Muscle layer of colon (tissue), 2 donors: ENCODE measurements at regions not wholly inside any gene's neighbourhood (a gene's known extent, or its start where the extent isn't known, plus 50 kb on each side); places are given as distances from the start of the nearest gene placed in this dataset.
"Not testable (repeated sequence)": the region's sequence is repeated elsewhere in the genome, so short reads cannot be mapped to it uniquely, and the experiment has no call there.

ENCODE experiments used
- H3K27ac ChIP-seq: one replicate; pipeline ENCODE4 v1.7.0; 2013; ENCODE audit warnings: low read depth, mild to moderate bottlenecking, low read length, moderate library complexity
- H3K27me3 ChIP-seq, 2 donors: one replicate each; pipeline ENCODE4 v1.7.0; 2013; ENCODE audit warnings: low read length in 2 of 2, mild to moderate bottlenecking in 2 of 2; ENCODE audit not compliant: insufficient read depth in 2 of 2, control insufficient read depth in 1 of 2
- H3K36me3 ChIP-seq: one replicate; pipeline ENCODE4 v1.7.0; 2013; ENCODE audit warnings: mild to moderate bottlenecking, low read length; ENCODE audit not compliant: insufficient read depth
- H3K4me1 ChIP-seq: one replicate; pipeline ENCODE4 v1.7.0; 2013; ENCODE audit warnings: mild to moderate bottlenecking, low read length; ENCODE audit not compliant: insufficient read depth
- H3K4me3 ChIP-seq, 2 donors: one replicate each; pipeline ENCODE4 v1.7.0; 2013; ENCODE audit warnings: low read length in 2 of 2, low read depth in 1 of 2, mild to moderate bottlenecking in 1 of 2, moderate library complexity in 1 of 2
- H3K9ac ChIP-seq: one replicate; pipeline ENCODE4 v1.7.0; 2013; ENCODE audit warnings: low read length
- H3K9me3 ChIP-seq: one replicate; pipeline ENCODE4 v1.7.0; 2013; ENCODE audit warnings: mild to moderate bottlenecking, low read length
- donor health status: abdominal sarcoma.
- donor health status: Adenocarcinoma of cecum.

GRCh38 chr9:30582240-30582639, 1802.2 kb upstream of the ACO1 start:
- Histone ChIP-seq H3K36me3 (no peaks in the 10 kb centered on the region), H3K9ac (no peak overlapping the region), H3K9me3 (no peaks in the 10 kb centered on the region), H3K27me3 (no peaks in the 10 kb centered on the region), H3K27ac (no peak overlapping the region), H3K4me3 (no peak overlapping the region), H3K4me1 (no peaks in the 10 kb centered on the region)

GRCh38 chr9:30584559-30584958, 1799.9 kb upstream of the ACO1 start:
- H3K4me1 ChIP-seq, result no peaks in the 10 kb centered on the region
- H3K36me3 ChIP-seq, result no peaks in the 10 kb centered on the region
- no peaks in the 10 kb centered on the region for H3K9me3 ChIP-seq
- H3K27ac ChIP-seq, result no peak overlapping the region
- no peak overlapping the region for H3K9ac ChIP-seq
- no peaks in the 10 kb centered on the region for H3K27me3 ChIP-seq
- H3K4me3 ChIP-seq, result no peak overlapping the region

- Histone ChIP-seq H3K4me1 (no peaks in the 10 kb centered on the region), H3K9ac (no peak overlapping the region), H3K9me3 (no peaks in the 10 kb centered on the region), H3K4me3 (no peak overlapping the region), H3K36me3 (no peaks in the 10 kb centered on the region), H3K27ac (no peak overlapping the region), H3K27me3 (no peaks in the 10 kb centered on the region)
Observed at GRCh38 chr9:30591461-30591860, 1793.0 kb upstream of the ACO1 start.

- H3K9me3 ChIP-seq, result no peaks in the 10 kb centered on the region
- H3K36me3 ChIP-seq, result no peaks in the 10 kb centered on the region
Observed at GRCh38 chr9:30597608-30598007, 1786.8 kb upstream of the ACO1 start.

GRCh38 chr9:30605936-30606335, 1778.5 kb upstream of the ACO1 start:
- no peaks in the 10 kb centered on the region for H3K9me3 ChIP-seq
- no peaks in the 10 kb centered on the region for H3K27me3 ChIP-seq
- no peaks in the 10 kb centered on the region for H3K36me3 ChIP-seq
- no peak overlapping the region for H3K27ac ChIP-seq
- H3K4me1 ChIP-seq, result no peaks in the 10 kb centered on the region
- no peak overlapping the region for H3K9ac ChIP-seq
- no peak overlapping the region for H3K4me3 ChIP-seq

More at GRCh38 chr9:30597608-30598007, 1786.8 kb upstream of the ACO1 start:
- no peaks in the 10 kb centered on the region for H3K4me1 ChIP-seq
- H3K27ac ChIP-seq, result no peak overlapping the region
- no peaks in the 10 kb centered on the region for H3K27me3 ChIP-seq
- no peak overlapping the region for H3K9ac ChIP-seq
- no peak overlapping the region for H3K4me3 ChIP-seq

- Histone ChIP-seq H3K4me3 (no peak overlapping the region), H3K9me3 (no peaks in the 10 kb centered on the region), H3K36me3 (no peaks in the 10 kb centered on the region), H3K27me3 (no peaks in the 10 kb centered on the region), H3K9ac (no peak overlapping the region), H3K4me1 (no peaks in the 10 kb centered on the region), H3K27ac (no peak overlapping the region)
Observed at GRCh38 chr9:30609713-30610112, 1774.7 kb upstream of the ACO1 start.

GRCh38 chr9:30616782-30617181, 1767.7 kb upstream of the ACO1 start:
- H3K36me3 ChIP-seq, H3K4me3 ChIP-seq, H3K9me3 ChIP-seq, H3K27ac ChIP-seq, H3K9ac ChIP-seq, H3K27me3 ChIP-seq, H3K4me1 ChIP-seq: not testable (repeated sequence)

GRCh38 chr9:30622561-30622960, 1761.9 kb upstream of the ACO1 start:
- Histone ChIP-seq H3K27me3 (no peaks in the 10 kb centered on the region), H3K36me3 (no peaks in the 10 kb centered on the region), H3K9ac (no peak overlapping the region), H3K27ac (no peak overlapping the region), H3K4me3 (no peak overlapping the region), H3K9me3 (no peaks in the 10 kb centered on the region), H3K4me1 (no peaks in the 10 kb centered on the region)

- Histone ChIP-seq H3K27ac (no peak overlapping the region), H3K27me3 (no peaks in the 10 kb centered on the region), H3K36me3 (no peaks in the 10 kb centered on the region), H3K4me1 (no peaks in the 10 kb centered on the region), H3K9ac (no peak overlapping the region), H3K4me3 (no peak overlapping the region), H3K9me3 (no peaks in the 10 kb centered on the region)
Observed at GRCh38 chr9:30628915-30629567, 1755.4 kb upstream of the ACO1 start.

GRCh38 chr9:30630459-30630858, 1754.0 kb upstream of the ACO1 start:
- H3K27ac ChIP-seq, result no peak overlapping the region
- H3K4me3 ChIP-seq, result no peak overlapping the region
- H3K4me1 ChIP-seq, result no peaks in the 10 kb centered on the region
- H3K36me3 ChIP-seq, result no peaks in the 10 kb centered on the region
- H3K27me3 ChIP-seq, result no peaks in the 10 kb centered on the region
- H3K9ac ChIP-seq, result no peak overlapping the region
- no peaks in the 10 kb centered on the region for H3K9me3 ChIP-seq

- H3K27ac ChIP-seq, result not testable (repeated sequence)
Observed at GRCh38 chr9:30646639-30647038, 1737.8 kb upstream of the ACO1 start.

GRCh38 chr9:30661925-30662324, 1722.5 kb upstream of the ACO1 start:
- Histone ChIP-seq H3K4me3 (no peak overlapping the region), H3K36me3 (no peaks in the 10 kb centered on the region), H3K9me3 (no peaks in the 10 kb centered on the region), H3K9ac (no peak overlapping the region), H3K27me3 (no peaks in the 10 kb centered on the region), H3K27ac (no peak overlapping the region), H3K4me1 (no peaks in the 10 kb centered on the region)

More at GRCh38 chr9:30646639-30647038, 1737.8 kb upstream of the ACO1 start:
- not testable (repeated sequence) for H3K27me3 ChIP-seq, H3K4me1 ChIP-seq, H3K36me3 ChIP-seq, H3K9me3 ChIP-seq, H3K9ac ChIP-seq, H3K4me3 ChIP-seq
